ENCODE measurements at regions not wholly inside any gene's neighbourhood (a gene's known extent, or its start where the extent isn't known, plus 50 kb on each side); places are given as distances from the start of the nearest gene placed in this dataset.
"Not testable (repeated sequence)": the region's sequence is repeated elsewhere in the genome, so short reads cannot be mapped to it uniquely, and the experiment has no call there.

DNA sequence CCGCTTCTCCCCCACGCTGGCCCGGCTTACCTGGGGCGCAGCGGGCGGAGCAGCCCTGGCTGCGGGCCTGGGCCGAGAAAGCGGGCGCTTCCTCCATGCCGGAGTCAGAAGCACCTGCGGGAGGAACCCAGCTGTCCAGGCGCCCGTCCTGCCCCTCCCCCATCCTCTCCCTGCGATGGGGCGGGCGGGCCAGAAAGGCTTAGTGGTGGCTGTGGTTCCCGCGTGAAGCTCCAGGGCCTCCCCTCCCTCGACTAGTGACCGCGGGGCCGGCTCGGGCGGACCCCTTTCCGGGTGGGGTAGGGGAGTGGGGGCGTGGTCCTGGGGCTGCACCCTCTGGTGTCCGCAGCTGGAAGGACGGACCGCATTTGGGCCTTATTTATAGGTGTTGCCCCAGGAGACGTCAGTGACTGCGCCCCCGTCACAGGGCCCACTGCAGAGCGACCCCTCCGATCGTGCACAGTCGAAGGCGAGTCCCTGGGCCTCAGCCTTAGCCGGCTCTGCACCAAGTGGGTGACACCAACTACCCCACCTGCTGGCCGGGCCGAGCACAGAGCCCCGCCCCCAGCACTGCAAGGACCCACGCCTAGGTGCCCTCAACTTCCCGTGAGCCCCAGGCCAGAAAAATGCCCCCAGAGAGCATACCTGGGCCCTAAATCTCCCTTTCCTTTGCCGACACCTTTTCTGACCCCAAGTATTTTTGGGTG is 302.7 kb downstream of the CCDC74A start:
- peak; percentile 19 for DNase-seq

DNA sequence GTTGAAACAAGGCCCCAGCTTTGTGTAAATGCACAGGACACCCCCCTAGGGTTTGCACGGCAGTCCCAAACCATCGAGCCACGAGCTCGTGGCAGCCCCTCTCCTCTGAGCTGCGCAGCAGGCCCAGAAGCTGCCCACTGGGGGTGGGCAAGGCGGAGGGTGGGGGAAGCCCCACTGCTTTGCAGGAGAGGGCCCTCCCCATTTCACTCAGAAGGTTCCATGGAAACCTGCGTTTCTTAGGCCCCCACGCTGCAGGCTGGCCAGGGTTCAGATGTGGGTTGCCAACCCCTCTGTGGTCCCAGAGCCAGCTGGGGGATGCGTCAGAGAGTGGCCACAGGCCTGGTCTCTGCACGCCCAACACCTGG is 303.2 kb downstream of the CCDC74A start:
- not testable (repeated sequence) for DNase-seq

DNA sequence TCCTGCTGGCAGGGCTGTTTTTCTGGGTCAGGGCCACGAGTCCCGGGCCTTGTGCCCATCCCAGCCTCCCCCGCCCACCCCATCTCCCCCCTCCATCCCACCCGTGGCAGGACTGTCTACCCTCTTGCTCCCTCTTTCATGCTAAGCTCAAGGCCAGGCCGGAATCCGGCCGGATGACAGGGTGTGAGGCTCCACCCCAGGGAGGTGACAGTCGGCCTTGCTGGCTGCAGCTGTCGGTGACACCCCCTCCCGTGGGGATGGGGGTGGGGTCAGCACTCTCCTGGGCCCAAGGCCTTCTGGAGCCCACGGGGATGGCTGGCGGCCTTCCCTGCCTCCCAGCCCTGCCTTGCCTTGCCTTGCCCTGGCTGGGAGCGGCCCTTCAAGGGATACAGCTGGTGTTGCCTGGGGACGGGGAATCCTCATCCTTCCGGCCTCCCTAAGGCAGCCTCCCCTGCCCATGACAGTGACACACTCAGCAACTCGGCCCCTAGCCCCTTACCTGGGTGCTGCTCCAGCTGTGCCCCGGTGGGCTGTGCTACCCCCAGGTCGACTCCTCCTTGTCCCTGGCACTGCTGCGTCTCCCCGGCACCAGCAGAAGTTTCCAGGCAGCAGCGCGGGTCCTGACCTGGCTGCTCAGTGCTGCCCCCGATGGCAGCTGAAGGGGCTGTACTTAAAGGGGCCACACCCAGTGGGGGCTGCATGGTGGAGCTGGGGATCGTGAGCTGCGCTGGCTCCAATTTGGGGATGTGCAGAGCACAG is 303.9 kb downstream of the CCDC74A start:
- DNase-seq, result not testable (repeated sequence)

DNA sequence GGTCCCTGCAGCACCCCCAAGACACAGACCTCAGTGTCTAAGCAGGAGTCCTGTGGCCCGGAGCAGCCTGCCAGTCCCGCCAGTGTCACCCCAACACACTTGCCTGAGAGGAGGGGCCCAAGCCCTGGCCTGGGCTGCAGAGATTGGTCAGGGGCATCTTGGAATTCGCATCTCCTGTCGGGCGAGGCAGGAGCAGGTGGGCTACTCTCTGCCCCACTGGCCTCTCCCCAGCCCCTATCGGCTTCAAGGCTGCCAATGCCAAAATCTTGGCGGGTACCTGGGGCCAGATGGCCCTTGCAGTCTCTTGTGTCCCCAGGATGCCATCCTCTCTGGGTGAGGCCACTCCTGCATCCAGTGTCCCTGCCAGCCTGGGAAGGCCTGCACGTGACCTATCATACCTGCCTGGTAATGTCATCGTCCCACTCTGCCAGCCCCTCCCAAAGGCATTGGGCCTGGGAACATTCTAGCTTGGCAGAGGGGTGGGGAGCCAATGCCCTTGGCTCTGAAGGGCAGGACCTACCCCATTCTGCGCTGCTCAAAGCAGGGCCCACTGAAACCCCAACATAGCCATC is 304.6 kb downstream of the CCDC74A start:
- DNase-seq, result not testable (repeated sequence)

DNA sequence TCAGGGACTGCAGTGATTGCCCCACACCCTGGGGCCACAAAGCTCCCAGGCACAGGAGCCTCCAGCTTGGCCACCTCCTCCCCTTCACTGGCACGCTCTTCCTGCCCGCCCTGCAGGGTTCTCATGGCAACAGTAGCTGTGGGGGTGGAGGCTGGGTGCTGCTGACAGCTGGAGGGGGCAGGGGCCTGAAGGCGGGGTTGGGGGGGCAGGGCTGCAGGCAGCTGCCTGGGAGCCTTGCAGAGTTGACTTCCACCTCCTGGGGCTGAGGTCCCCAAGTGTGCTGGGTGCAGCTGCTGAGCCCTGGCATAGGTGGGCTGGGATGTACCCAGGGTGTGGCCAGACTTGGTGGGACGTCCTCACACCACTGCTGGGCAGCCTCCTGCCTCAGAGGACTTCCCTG is 305.2 kb downstream of the CCDC74A start:
- DNase-seq, result peak; percentile 41

DNA sequence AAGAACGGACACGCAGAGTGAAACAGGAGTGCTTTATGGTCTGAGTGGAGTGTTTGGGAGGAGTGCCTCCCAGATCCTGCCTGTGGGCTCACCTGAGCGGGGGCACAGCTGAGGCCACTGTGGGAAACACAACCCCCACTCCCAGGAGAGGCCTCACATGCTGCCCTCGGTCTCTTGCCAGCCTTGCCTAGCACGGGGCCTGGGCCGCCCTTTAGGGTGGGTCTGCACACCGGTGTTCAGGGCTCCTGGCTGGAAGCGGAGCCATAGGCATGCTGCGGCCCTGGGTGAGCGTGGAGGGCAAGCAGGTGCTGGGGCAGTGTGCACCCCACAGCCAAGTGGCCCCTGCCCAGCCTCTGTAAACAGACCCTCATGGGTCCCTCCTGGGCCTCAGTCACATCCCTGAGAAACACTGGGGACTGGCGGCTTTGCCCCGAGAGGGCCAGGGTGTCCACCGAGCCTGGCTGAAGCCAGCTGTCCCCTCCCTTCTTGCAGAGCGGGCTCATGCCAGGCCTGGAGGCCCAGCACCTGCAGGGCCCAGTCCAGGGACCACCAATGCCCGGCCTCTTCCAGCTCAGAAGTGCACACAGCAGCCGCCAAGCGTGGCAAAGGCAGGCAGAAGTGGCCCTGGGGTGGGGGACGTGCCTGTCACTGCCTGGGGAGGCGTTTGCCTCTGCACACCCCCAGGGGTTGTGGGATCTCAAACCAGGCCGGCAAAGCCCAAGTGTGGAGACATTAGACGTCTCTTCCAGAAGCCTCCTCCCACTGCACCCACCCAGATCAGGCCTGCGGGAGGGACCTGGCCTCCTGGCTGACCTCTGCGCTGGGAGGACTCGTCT is 305.9 kb downstream of the CCDC74A start:
- DNase-seq, result not testable (repeated sequence)

DNA sequence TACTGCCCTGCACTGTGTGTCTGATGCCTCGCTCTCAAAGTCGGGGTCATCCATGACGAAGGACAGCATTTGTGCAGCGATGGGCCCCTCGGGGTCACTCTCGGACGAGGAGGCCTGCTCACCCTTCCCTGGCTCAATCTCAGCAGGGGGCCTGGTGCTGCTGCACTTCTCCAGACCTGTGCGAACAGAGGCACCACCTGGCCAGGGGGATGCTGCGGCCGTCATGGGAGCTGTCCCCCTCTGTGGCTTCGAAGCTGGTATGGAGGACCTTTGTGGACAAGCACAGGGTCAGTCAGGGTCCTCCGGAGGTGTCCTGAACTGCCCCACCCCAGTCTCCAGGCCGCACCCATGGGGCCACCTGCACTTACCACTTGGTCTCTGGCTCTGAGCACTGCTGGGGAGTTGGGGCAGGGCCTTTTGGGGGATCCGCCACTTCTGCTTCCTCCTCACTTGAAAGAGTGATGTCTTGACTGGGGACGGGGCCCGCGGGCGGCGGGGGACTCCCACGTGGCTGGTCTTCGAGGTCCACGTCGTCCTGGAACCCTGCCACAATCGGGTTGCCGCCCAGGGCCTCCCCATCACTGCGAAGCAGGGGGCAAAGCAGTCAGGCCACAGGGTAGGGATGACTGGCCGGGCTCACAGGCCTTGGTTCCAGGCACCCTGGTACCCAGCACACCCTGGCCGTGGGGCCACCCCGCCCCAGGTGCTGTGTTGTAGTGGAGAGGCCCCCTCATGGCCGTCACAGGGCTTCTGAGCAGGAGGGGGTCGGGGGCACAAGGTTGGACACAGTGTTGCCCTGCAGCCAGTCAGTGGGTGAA is 306.7 kb downstream of the CCDC74A start:
- not testable (repeated sequence) for DNase-seq

DNA sequence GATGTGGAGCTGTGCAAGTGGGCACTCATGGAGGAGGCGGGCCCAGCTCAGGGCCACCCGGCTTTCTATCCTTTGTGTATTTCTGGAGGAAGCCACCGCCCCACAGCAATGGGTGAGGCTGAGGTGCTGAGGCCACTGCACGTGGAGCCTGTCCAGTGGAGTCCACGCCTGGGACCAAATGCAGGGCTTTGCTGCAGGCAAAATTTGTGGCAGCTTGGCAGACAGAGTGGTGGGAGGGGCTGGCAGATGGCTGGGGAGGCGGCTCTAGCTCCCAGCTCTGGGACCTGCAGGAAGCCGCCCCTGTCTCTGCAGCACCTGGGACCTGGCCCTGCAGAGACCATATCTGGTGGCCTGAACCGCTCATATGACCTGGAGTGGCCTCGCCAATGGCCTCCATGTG is 307.3 kb downstream of the CCDC74A start:
- DNase-seq, result peak; percentile 10

DNA sequence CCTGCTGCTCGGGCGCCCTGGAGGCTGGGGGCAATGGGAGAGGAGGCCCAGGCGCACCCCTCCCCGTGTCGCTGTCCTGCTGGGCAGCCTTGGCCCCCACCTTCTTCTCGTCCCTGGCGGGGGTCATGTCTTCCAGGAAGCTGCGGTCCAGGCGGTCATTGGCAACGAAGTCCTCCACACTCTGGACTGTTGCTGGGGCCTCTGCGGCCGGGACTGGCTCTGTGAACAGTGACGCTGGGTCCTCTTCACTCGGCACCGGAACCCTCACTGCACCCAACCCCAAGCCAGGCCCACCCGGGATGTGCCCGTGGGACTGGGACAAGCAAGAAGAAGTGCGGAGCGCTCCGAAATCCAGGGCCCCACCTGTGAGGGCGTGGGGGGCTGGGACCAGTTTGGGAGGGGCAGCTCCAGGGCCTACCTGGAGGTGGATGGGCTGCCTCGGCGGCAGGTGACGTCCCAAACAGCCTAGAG is 308.0 kb downstream of the CCDC74A start:
- no peak for DNase-seq

DNA sequence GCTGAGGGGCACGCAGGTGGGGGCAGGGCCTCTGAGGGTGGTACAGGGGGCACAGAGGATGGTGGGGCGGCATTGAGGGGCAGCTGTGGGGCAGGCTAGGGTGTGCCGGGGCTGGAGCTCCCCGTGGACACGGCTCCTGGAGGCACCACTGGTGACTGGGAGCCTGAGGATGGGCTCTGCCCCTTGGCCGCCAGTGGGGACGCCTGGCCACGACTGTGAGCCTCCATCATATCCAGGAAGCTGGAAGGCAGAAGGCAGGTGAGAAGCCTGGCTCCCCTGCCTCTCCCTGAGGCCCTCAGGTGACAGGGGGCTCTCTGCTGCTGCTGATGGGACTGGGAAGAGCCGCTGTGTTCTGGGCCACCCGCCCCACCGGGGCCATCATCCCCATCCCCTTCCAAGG is 308.4 kb downstream of the CCDC74A start:
- not testable (repeated sequence) for DNase-seq

DNA sequence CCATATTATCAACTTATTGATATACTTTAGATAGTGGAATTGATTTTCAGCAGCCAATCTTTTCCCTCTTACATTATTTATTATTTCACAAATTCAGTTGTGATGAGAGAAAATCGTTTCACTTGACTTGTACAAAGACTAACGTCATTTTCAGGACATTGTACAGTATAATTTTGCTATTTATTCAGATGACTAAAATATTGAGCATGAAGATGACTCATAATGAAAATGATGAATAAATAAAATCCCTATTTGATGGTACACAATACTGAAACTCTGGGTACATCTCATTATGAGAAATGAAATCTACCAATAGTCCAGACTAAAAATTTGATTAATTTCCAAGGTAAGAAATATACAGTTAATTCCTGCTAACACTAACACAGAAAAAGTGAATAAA is 316.4 kb downstream of the CCDC74A start:
- DNase-seq, result not testable (repeated sequence)

DNA sequence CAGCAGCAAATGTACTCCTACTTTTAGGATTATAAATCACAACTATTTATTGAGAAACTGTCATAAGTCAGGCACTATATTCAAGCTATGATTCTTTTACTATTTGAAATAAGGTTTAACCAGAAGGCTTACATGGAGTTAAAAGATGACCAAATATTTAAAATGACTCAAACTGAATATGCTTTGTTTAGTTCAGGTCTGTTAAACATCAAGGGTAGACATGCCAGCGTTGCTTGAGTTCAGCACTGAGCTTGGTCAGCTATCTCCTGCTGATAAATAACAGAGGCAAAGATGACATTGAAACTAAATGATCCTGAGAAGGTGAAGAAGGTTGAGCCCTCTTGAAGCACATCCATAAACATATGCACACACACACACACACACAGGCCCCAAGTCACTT is 305.6 kb downstream of the ANKRD30BL start:
- not testable (repeated sequence) for DNase-seq

DNA sequence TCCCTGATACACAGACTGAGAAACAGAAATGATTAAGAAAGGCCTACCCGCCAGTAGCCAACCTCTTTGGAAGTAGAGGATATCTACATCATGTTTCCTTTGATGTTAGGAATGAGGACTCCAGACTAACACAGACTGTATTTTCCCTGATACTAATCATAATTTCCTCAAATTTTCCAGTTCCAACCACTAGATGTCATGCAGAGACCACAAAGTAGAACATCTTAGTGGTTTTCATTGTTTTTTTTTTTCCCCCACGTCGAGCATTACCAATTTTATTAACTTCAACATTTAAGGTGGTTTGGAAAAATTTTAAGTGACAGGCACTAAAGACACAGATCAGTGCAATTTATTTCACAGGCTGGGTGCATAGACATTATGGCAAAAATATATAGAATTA is 303.6 kb downstream of the ANKRD30BL start:
- DNase-seq, result not testable (repeated sequence)

Measured in NCI-H146 (cell line).